GM18867 (cell line): ENCODE measurements at regions not wholly inside any gene's neighbourhood (a gene's known extent, or its start where the extent isn't known, plus 50 kb on each side); places are given as distances from the start of the nearest gene placed in this dataset.
"Not testable (repeated sequence)": the region's sequence is repeated elsewhere in the genome, so short reads cannot be mapped to it uniquely, and the experiment has no call there.

Source experiments
- ATAC-seq: cut with Tn5 transposase; IDR thresholded peaks from one replicate; pipeline ENCODE4 v1.9.1; 2021; ENCODE audit warnings: mild to moderate bottlenecking, moderate library complexity; ENCODE audit not compliant: unreplicated experiment

DNA sequence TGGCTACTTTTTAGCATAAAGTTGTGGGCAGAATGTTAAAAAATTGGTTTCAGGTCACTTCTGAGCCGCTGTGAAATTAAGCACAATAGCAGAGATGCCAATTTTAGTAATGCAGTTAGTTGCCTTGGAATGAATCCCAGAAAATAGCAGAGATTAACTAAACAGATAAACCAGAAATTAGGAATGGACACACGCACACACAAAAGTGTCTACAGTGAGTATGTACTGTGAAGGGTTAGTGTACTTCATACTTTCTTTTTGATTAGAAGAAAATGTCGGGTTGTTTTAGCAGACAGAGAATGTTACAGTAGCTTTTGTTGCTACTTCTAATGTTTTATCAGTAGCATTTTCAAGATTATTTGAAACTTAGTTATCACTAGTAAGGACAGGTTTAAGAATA, 106.7 kb downstream of the LEPR start:
- no peak for ATAC-seq

DNA sequence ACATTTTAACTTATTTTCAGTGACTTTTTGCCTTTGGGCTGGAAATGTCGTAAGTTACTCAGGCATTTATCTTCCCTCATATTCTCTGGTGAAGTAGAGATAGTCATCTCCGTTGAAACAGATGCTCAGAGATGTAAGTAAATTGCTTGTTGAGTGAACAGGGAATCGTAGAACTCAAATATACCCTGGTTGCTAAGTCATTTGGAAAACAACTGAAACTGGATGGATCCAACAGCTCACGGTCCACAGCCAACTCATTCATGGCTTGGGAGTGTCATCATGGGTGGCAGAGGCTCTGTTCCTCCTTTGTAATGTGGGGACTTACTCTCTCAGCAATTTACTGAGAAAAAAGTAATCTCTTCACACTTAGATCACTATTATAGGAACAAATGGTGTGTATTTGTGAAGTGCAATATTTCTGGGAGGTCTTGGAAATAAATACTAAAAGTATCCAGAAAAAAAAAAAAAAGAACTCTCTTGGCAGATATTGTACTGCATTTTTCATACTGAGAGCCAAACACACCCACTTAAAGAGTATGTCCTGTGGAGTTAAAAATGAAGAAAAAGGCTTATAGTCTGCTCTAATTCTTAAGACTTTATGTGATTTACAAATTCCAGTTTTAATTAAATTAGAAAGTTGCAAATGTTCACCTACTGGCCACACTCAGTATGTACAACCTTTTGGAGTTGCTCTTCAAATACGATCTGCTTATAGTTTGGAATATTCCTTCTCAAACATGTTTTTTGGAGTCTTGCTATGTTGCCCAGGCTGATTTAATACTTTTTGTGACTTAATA, 107.4 kb downstream of the LEPR start:
- ATAC-seq = no peak

- ATAC-seq = no peak
Observed at GRCh38 chr1:65531972-65532570, 111.6 kb downstream of the LEPR start.

- ATAC-seq = no peak
Observed at GRCh38 chr1:65535981-65536380, 115.5 kb downstream of the LEPR start.

GRCh38 chr1:65538086-65538485, 117.6 kb downstream of the LEPR start:
- ATAC-seq = no peak

GRCh38 chr1:65538664-65539063, 118.2 kb downstream of the LEPR start:
- ATAC-seq = no peak

GRCh38 chr1:65539266-65540131, 119.0 kb downstream of the LEPR start:
- no peak for ATAC-seq

DNA sequence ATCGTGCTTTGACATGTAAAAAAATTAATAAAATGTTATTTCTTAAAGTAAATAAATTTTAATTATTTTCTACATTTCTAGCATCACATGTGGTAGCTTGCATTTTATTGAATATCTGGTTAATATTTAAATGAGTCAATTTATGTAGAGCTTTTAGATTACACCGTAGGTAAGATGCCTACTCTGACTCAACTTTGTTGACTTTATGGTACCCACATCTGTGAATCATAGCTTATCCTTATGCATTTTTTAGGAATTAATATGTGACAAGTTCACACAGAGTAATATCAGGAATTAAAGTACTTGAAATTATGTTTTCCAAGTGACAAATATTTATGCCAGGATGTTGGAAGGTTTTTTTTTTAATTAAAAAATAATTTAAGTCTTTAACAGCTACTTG, 120.7 kb downstream of the LEPR start:
- ATAC-seq = no peak

- no peak for ATAC-seq
Observed at GRCh38 chr1:65541865-65542264, 121.4 kb downstream of the LEPR start.

DNA sequence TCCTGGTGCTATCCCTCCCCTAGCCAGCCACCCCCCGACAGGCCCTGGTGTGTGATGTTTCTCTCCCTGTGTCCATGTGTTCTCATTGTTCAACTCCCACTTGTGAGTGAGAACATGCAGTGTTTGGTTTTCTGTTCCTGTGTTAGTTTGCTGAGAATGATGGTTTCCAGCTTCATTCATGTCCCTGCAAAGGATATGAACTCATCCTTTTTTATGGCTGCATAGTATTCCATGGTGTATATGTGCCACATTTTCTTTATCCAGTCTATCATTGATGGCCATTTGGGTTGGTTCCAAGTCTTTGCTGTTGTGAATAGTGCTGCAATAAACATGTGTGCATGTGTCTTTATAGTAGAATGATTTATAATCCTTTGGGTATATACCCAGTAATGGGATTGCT, 122.1 kb downstream of the LEPR start:
- not testable (repeated sequence) for ATAC-seq

GRCh38 chr1:65550306-65551010, 130.0 kb downstream of the LEPR start:
- not testable (repeated sequence) for ATAC-seq

- not testable (repeated sequence) for ATAC-seq
Observed at GRCh38 chr1:65552484-65552883, 132.0 kb downstream of the LEPR start.

- ATAC-seq = not testable (repeated sequence)
Observed at GRCh38 chr1:65554086-65554764, 133.8 kb downstream of the LEPR start.

GRCh38 chr1:65554829-65555228, 134.4 kb downstream of the LEPR start:
- no peak for ATAC-seq

DNA sequence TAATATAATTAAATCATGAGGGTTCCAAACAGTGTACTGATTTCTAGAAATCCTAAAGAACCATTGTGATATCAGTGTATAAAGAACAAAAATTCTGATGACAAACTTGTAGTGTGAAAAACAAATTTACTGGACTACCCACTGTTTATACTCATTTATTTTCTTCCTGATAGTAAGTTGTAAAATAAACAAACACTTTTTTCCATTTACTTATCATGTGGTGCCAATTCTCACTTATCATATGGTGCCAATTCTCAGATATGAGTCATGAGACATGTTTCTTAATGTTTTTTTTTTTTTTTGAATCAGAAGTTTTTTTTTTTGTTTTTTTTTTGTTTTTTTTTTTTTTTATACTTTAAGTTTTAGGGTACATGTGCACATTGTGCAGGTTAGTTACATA, 137.7 kb downstream of the LEPR start:
- ATAC-seq = no peak

DNA sequence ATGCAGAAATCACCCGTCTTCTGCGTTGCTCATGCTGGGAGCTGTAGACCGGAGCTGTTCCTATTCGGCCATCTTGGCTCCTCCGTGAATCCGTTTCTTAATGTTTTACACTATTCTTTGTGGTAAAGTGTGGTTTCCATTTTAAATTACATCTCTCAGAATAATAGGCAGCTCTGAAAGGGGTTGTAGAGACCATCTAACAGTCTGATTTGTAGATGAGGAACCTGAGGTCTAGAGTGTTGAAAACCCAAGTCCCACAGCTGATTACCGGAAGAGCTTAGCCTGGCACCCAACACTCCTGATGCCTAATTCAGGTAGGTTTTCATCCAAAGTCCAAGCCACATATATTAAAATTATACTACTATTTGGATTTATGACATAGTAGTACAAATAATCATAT, 144.0 kb downstream of the LEPR start:
- no peak for ATAC-seq

GRCh38 chr1:65568285-65568684, 147.8 kb downstream of the LEPR start:
- ATAC-seq = no peak

GRCh38 chr1:65572701-65573421, 152.4 kb downstream of the LEPR start:
- ATAC-seq = no peak

DNA sequence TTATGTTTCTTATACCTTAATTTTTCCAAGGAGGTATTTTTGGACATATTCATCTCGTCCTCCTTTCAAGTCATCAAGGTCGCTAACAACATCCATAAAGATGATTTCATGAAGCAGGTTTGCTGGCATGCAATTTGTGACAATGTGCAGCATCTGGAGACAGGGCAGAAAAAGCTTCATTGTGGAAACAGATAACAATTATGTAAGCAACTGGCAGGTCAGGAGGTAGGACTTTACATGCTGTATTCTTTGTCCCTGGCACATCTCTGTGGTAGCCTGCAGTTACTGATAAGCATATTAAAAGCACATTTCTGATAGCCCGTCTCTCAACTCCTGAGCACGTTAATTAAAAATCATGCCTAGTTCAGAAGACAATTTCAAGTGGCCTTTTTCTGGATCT, 156.8 kb downstream of the LEPR start:
- no peak for ATAC-seq

- not testable (repeated sequence) for ATAC-seq
Observed at GRCh38 chr1:65577982-65578381, 157.5 kb downstream of the LEPR start.
